Left kidney (tissue), 1 donor: ENCODE measurements at regions not wholly inside any gene's neighbourhood (a gene's known extent, or its start where the extent isn't known, plus 50 kb on each side); places are given as distances from the start of the nearest gene placed in this dataset.

Source experiments
- DNase-seq: peaks from one replicate; pipeline ENCODE4 v3.0.0-alpha.2; 2013

DNA sequence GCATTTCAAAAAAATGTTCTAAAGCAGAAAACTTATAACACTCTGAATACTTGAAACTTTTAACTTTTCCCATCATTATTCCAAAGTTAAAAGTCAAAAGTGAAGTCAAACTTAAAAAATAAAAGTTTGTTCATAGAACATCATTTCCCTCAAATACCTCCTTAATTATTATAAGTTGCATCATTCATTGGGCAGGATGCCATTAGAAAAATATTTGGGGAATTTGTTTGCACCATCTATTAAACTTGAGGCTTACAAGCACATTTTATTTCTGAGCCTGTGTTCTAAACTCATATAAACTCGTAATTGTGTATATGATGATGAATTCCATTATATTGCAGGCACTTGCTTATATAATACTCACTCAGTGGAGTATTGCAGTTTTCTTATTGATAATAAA lies 588.0 kb upstream of the NRXN1 start:
- no peak for DNase-seq

DNA sequence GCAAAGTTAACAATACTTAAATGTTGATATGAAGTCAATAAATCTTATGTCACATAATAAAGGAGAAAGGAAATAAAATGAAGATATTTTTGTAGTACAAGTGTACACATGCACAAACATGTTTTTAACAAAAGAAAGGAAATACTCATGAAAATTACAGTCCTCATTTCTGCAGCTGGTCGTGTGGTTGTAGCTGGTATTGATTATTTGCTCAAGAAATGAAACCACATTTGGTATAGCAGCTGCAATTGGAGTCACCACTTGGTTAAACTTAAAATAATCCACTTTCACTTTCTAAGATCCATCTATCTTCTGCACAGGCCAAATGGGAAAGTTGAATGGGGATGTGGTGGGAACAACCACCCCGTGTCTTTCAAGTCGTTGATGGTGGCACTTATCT lies 580.5 kb upstream of the NRXN1 start:
- no peak for DNase-seq

DNA sequence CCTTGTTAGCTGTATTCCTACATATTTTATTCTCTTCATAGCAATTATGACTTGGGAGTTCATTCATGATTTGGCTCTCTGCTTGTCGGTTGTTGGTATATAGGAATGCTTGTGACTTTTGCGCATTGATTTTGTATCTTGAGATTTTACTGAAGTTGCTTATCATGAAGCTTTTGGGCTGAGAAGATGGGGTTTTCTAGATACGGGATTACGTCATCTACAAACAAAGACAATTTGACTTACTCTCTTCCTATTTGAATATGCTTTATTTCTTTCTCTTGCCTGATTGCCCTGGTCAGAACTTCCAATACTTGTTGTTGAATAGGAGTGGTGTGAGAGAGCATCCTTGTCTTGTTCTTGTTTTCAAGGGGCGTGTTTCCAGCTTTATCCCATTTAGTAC lies 569.8 kb upstream of the NRXN1 start:
- DNase-seq: no peak

DNA sequence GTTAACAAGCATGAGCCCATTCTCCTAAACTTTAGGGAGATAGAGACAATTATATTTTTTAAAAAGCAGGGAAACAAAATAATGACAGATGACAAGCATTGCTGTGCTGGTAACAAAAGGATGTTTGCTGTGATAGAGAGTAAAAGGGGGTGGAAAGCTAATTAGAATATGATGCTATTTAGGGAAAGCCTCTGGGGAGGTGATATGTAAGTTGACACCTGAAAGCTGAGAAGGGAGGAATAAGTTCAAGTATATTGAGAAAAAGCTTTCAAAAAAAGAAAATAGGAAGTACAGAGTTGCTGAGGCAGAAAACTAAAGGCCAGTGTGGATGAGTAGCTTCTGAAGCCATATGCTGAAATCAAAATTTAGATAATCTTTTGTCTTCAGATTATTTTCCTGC lies 565.2 kb upstream of the NRXN1 start:
- peak; percentile 8 for DNase-seq

DNA sequence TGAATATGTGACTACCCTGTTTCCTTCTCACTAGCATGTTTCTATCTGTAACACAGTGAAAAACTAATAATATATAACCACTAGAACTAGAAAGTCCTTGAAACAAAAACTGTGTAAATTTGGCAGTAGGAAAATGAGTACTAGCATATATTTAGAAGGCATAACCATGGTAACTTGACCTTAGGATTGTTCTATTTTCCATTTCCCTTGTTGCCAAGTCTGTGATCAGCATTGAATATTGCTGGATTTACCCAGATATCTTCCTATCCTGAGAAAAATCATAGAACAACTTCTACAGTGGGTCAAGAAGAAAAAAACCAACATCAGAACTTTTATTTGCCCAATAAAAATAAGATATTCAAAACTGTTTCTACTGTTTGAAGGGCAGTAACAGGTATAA lies 563.9 kb upstream of the NRXN1 start:
- no peak for DNase-seq

DNA sequence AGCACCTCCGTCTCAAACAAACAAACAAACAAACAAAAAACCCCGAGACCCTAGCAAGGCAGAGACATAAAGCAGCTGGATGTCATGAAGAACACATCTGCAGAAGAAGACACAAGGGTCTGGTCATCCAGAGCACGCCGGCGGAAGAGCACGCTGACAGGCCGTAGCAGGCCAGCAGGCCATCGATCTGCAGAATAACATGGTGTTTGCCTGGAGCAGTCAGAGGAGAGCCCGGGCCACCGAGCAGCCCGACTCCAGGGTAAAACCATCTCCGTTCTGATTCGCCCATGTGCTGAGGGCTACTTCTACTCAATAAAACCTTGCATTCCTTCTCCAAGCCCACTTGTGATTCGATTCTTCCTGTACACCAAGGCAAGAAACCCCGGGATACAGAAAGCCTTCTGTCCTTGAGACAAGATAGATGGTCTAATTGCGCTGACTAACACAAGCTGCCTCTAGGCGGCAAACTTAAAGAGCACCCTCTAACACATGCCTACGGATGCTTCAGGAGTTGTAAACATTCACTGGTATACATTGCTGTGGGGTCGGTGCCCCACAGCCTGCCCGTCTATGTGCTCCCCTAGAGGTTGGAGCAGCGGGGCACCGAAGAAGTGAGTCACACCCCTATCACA lies 549.8 kb upstream of the NRXN1 start:
- DNase-seq: no peak

DNA sequence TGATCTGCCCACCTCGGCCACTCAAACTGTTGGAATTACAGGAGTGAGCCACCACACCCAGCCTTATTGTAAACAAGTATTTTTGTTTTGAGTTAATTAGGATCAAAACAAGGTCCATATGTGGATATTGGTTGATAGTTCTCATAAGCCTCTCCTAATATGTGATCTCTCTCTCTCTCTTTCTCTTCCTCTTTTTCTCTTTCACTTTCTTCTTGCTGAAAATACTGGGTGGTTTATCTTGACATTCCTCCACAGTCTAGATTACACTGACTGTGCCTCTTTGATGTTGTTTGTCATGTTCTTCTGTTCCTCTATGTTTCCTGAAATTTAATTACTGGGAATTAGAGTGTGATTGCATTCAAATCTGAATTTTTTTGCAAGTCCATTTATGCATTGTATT lies 547.5 kb upstream of the NRXN1 start:
- DNase-seq: no peak

GRCh38 chr2:51575181-51575580 lies 543.2 kb upstream of the NRXN1 start:
- DNase-seq: no peak

GRCh38 chr2:51559026-51559425 lies 527.1 kb upstream of the NRXN1 start:
- no peak for DNase-seq

GRCh38 chr2:51553476-51553875 lies 521.5 kb upstream of the NRXN1 start:
- no peak for DNase-seq

DNA sequence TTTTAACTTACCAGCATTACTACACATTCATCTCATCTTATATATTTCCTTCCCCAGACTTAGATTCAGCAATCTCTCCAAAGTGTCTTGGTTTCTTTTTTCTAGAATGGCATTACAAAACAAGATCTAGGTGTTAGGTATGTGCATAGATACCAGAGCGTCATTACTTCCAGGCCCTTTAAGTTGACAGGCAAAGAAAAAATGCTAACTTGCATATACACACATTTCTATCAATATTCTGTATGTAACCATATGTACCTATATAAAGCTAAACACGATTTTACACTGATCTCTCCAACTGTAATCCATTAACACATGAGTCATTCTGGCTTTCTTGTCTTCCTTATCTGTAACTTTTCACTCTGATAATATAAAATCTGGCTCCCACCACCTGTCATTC lies 503.8 kb upstream of the NRXN1 start:
- no peak for DNase-seq

DNA sequence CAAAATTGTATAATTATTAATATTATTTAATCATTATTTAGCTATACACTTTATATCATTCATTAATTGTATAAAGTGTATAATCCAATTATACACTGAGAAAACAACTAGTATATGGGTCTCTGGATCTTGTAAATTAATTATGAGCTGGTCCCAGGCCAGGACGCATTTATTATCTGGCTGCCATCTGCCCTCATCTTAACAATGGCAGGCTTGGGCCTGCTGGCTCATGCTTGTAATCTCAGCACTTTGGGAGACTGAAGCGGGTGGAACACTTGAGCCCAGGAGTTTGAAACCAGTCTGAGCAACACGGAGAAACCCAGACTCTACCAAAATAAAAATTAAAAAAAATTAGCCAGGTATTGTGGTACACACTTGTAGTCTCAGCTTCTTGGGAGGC lies 502.2 kb upstream of the NRXN1 start:
- no peak for DNase-seq

DNA sequence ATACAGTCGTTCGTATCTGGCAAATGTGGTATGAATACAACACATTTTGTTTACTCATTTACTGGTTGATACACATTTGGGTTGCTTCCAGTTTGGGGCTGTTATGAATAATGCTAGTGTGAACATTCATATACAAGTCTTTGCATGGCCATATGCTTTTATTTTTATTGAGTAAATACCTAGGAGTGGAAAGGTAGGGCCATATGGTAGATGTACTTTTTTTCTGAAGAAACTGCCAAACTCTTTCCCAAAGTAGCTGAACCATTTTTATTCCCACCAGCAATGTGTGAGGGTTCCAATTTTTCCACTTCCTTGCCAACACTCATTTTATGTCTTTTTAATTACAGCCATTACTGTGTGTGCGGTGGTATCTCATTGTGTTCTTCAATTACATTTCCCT lies 496.2 kb upstream of the NRXN1 start:
- DNase-seq: no peak

GRCh38 chr2:51526766-51527165 lies 494.8 kb upstream of the NRXN1 start:
- DNase-seq: no peak

- no peak for DNase-seq
Observed at GRCh38 chr2:51516667-51517066, 484.7 kb upstream of the NRXN1 start.

GRCh38 chr2:51511002-51511401 lies 479.1 kb upstream of the NRXN1 start:
- DNase-seq: no peak

DNA sequence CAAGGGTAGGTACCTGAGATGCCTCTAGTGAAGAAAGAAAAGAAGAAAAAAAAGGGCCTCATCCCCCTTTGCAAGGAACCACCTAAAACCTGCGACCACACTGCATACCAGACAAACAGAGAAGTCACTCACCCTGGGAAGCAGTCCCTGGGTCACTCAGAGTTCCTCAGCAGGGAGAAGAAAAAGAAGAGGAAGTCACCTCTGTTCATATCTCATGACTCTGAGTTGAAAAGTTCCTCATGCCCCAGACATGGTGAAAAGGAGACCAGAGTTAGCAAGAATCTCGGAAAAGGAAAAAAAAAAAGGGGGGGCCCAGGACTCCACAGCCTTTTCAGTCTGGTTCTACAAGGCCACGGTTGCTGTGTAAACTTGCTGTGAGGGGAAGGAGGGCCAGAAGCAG lies 478.4 kb upstream of the NRXN1 start:
- DNase-seq: no peak

DNA sequence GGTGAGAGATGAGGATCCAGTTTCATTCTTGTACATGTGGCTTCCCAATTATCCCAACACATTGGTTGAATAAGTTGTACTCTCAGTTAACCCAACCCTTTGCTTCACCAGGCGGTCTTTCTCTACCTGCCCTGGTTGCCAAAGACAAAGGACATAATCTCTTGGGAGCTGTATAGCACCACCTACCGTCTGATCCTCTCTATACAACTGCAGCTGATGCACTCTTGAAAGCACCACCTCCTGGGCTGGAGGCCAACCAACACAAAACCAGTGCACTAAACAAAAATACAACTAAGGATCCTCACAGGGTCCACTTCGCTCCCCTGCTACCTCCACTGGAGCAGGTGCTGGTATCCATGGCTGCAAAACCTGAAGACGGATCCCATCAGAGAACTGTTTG lies 473.6 kb upstream of the NRXN1 start:
- DNase-seq: no peak

DNA sequence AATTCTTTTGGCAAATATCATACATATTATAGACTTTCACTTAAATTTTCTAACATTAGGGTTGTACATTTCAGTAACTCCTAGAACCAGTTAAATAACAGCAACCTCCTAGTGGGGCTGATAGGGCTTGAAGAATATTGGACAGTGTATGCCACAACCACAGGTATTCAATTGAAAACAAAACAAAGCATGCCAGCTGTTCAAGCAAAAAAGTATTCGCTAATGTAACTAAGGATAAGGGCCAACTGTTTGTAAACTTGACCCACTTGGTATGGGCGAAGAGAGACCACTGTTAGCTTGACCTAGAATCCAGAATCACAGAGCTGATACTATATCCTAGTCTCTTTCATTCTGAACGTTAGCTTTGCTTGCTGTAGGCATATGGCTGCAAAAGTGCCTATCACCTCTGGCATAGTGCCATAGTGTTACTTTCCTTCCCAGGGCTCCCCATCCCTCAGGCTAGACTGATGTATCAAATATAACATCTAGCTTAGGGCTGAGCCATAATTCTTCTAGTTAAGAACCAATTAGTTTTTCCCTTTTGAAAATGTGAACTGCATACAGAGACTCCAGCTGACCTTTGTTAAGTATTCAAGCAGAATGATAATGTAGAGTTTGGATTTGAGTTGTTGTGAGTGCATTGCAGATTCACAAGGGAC lies 458.8 kb upstream of the NRXN1 start:
- DNase-seq: no peak

- no peak for DNase-seq
Observed at GRCh38 chr2:51484605-51485004, 452.7 kb upstream of the NRXN1 start.

DNA sequence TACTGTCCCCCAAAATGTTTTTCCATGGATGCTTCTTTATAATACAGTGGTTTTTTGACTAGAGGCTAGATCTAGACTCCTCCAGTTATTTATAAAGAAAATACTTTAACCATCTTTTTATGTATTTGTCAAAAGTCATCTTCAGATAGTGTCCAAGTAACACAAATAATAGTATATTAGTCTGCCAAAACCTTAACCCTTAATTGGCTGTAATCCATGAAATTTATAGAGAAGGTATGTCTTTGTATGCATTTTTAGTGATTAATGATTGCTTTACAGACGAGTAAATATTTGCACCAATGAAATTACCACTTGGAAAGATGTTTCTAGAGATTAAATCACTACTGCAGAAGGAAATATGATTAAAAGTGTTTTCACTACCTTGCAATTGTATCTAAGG lies 451.8 kb upstream of the NRXN1 start:
- no peak for DNase-seq

DNA sequence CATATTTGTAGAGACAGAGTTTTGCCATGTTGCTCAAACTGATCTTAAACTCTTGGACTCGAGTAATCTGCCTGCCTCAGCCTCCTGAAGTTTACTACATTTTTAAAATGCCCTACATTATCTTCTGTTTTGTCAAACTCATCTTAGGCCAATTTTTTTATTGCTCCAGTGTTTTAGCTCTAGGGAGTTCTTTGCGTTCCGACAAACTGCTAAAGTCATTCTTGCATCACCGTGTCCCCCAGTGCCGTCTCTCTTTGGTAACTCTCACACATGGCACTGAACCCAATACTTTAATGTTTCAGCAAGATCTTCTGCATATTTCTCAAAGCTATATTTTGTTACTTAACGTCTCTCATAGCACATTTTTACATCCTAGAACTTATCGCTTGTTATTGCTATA lies 440.9 kb upstream of the NRXN1 start:
- no peak for DNase-seq

GRCh38 chr2:51472300-51472699 lies 440.4 kb upstream of the NRXN1 start:
- DNase-seq: no peak

DNA sequence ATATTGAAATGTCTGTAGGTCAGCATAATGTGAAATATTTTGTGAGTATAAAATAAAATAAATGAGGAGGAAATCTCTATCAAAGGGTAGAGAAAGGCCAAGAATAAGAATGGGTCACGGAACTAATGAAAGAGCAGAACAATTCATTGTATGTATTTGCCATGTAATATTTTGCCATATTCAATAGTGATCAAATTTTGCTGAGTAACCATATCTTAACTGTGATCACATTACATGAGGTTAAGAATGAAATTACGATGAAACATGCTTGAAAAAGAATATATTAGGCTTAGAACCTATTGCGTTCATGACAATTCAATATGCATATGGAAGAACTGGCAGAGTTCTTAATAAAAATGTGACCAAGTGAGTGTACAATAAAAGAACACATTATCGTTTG lies 437.2 kb upstream of the NRXN1 start:
- no peak for DNase-seq

DNA sequence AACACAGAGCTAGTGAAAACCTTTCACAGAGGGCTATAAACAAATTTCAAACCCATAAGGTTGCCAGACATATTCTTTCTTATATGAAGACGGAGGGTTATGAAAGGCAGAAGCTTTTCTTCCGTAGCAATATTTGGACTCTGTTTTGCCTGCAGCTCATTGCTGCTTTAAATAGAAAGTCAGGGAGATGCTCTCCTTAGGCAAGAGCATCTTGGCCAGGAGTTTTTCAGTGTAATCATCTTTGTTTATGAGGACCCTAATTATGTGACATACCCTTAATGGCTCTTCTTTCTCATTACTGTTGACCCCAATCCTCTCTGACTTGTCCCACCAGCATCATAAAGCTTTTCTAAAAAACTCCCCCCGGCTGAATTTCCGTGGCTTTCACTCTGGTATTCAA lies 433.4 kb upstream of the NRXN1 start:
- DNase-seq: no peak
